ENCODE measurements at regions not wholly inside any gene's neighbourhood (a gene's known extent, or its start where the extent isn't known, plus 50 kb on each side); places are given as distances from the start of the nearest gene placed in this dataset.

DNA sequence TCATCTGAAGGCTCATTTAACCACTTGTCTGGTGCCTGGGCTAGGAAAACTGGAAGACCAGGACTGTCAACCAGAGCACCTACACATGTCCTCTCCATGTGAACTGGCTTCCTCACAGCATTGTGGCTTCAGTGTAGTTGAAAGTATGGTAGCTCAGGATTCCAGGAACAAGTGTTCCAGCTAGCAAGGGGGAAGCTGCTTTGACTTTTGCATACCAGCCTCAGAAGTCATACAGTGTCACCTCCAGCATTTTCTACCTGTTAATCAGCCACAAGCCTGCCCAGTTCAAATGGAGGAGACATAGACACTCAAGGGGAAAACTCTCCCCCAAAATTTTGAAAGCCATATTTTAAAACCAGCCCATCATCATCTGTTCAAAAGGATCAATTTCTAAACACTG, 212.8 kb upstream of the CAND1 start:
- TF ChIP-seq, protein P1, sequence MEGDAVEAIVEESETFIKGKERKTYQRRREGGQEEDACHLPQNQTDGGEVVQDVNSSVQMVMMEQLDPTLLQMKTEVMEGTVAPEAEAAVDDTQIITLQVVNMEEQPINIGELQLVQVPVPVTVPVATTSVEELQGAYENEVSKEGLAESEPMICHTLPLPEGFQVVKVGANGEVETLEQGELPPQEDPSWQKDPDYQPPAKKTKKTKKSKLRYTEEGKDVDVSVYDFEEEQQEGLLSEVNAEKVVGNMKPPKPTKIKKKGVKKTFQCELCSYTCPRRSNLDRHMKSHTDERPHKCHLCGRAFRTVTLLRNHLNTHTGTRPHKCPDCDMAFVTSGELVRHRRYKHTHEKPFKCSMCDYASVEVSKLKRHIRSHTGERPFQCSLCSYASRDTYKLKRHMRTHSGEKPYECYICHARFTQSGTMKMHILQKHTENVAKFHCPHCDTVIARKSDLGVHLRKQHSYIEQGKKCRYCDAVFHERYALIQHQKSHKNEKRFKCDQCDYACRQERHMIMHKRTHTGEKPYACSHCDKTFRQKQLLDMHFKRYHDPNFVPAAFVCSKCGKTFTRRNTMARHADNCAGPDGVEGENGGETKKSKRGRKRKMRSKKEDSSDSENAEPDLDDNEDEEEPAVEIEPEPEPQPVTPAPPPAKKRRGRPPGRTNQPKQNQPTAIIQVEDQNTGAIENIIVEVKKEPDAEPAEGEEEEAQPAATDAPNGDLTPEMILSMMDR (IDR thresholded peaks at IDR 0.05): no peak
- TF ChIP-seq POLR2A (IDR thresholded peaks at IDR 0.05): no peak
